ENCODE measurements at regions not wholly inside any gene's neighbourhood (a gene's known extent, or its start where the extent isn't known, plus 50 kb on each side); places are given as distances from the start of the nearest gene placed in this dataset.
"Not testable (repeated sequence)": the region's sequence is repeated elsewhere in the genome, so short reads cannot be mapped to it uniquely, and the experiment has no call there.

GRCh38 chr4:178010596-178010995 lies 568.4 kb upstream of the AGA start:
- no peaks in the 10 kb centered on the region for H3K36me3 ChIP-seq (ENCODE audit: insufficient read depth, low read length)
- no peak overlapping the region for H3K4me2 ChIP-seq (ENCODE audit: insufficient read depth, low read length)
- no peak overlapping the region for H3K27ac ChIP-seq (ENCODE audit: low read length)
- no peaks in the 10 kb centered on the region for H3K27me3 ChIP-seq (ENCODE audit: insufficient read depth, low read length, poor library complexity)
- ATAC-seq (ENCODE audit: insufficient read depth, low read depth) (no peak), DNase-seq (no peak)
- no peak overlapping the region for H3K4me3 ChIP-seq (ENCODE audit: low read depth in 1 of 2, low read length in 2 of 2)
- no peak overlapping the region for H3K9ac ChIP-seq (ENCODE audit: low read depth, low read length)
- no peaks in the 10 kb centered on the region for H4K20me1 ChIP-seq (ENCODE audit: insufficient read depth, low read length)
- no peaks in the 10 kb centered on the region for H3K79me2 ChIP-seq (ENCODE audit: insufficient read depth, low read length)
- H3K9me3 ChIP-seq (ENCODE audit: insufficient read depth, low read length, severe bottlenecking) = no peaks in the 10 kb centered on the region
- TF ChIP-seq EZH2 (IDR thresholded peaks at IDR 0.05; ENCODE audit: borderline replicate concordance, low read depth, low read length, severe bottlenecking) = no peak
- TF ChIP-seq CTCF (IDR thresholded peaks at IDR 0.05; ENCODE audit: borderline replicate concordance, extremely low read depth, low read length, poor library complexity, severe bottlenecking) = no peak
- no peak overlapping the region for H2AFZ ChIP-seq (ENCODE audit: low read depth, low read length)
- no peaks in the 10 kb centered on the region for H3K4me1 ChIP-seq (ENCODE audit: insufficient read depth, low read length)

GRCh38 chr4:178015046-178015445 lies 572.8 kb upstream of the AGA start:
- H3K27me3 ChIP-seq (ENCODE audit: insufficient read depth, low read length, poor library complexity); H3K27ac ChIP-seq (ENCODE audit: low read length); H3K4me2 ChIP-seq (ENCODE audit: insufficient read depth, low read length); ATAC-seq (ENCODE audit: insufficient read depth, low read depth); H2AFZ ChIP-seq (ENCODE audit: low read depth, low read length); H3K36me3 ChIP-seq (ENCODE audit: insufficient read depth, low read length); H3K9ac ChIP-seq (ENCODE audit: low read depth, low read length); H3K4me3 ChIP-seq (ENCODE audit: low read depth in 1 of 2, low read length in 2 of 2); H3K4me1 ChIP-seq (ENCODE audit: insufficient read depth, low read length); DNase-seq; H3K9me3 ChIP-seq (ENCODE audit: insufficient read depth, low read length, severe bottlenecking); H4K20me1 ChIP-seq (ENCODE audit: insufficient read depth, low read length); H3K79me2 ChIP-seq (ENCODE audit: insufficient read depth, low read length): not testable (repeated sequence)

GRCh38 chr4:178026999-178027398 lies 584.8 kb upstream of the AGA start:
- Histone ChIP-seq H3K79me2 (ENCODE audit: insufficient read depth, low read length) (no peaks in the 10 kb centered on the region), H4K20me1 (ENCODE audit: insufficient read depth, low read length) (no peaks in the 10 kb centered on the region), H3K36me3 (ENCODE audit: insufficient read depth, low read length) (no peaks in the 10 kb centered on the region), H3K9me3 (ENCODE audit: insufficient read depth, low read length, severe bottlenecking) (no peaks in the 10 kb centered on the region), H3K9ac (ENCODE audit: low read depth, low read length) (no peak overlapping the region), H3K27me3 (ENCODE audit: insufficient read depth, low read length, poor library complexity) (no peaks in the 10 kb centered on the region), H3K4me2 (ENCODE audit: insufficient read depth, low read length) (no peak overlapping the region), H3K27ac (ENCODE audit: low read length) (no peak overlapping the region), H3K4me3 (ENCODE audit: low read depth in 1 of 2, low read length in 2 of 2) (no peak overlapping the region), H2AFZ (ENCODE audit: low read depth, low read length) (no peak overlapping the region), H3K4me1 (ENCODE audit: insufficient read depth, low read length) (no peaks in the 10 kb centered on the region)
- TF ChIP-seq CTCF (IDR thresholded peaks at IDR 0.05; ENCODE audit: borderline replicate concordance, extremely low read depth, low read length, poor library complexity, severe bottlenecking) (no peak), EZH2 (IDR thresholded peaks at IDR 0.05; ENCODE audit: borderline replicate concordance, low read depth, low read length, severe bottlenecking) (no peak)
- ATAC-seq (ENCODE audit: insufficient read depth, low read depth) (no peak), DNase-seq (no peak)

- Histone ChIP-seq H3K27ac (ENCODE audit: low read length) (no peak overlapping the region), H3K4me1 (ENCODE audit: insufficient read depth, low read length) (no peaks in the 10 kb centered on the region), H3K9me3 (ENCODE audit: insufficient read depth, low read length, severe bottlenecking) (no peaks in the 10 kb centered on the region), H3K9ac (ENCODE audit: low read depth, low read length) (no peak overlapping the region), H4K20me1 (ENCODE audit: insufficient read depth, low read length) (no peaks in the 10 kb centered on the region), H2AFZ (ENCODE audit: low read depth, low read length) (no peak overlapping the region), H3K27me3 (ENCODE audit: insufficient read depth, low read length, poor library complexity) (no peaks in the 10 kb centered on the region), H3K79me2 (ENCODE audit: insufficient read depth, low read length) (no peaks in the 10 kb centered on the region), H3K4me3 (ENCODE audit: low read depth in 1 of 2, low read length in 2 of 2) (no peak overlapping the region), H3K4me2 (ENCODE audit: insufficient read depth, low read length) (no peak overlapping the region), H3K36me3 (ENCODE audit: insufficient read depth, low read length) (no peaks in the 10 kb centered on the region)
- no peak for TF ChIP-seq EZH2 (IDR thresholded peaks at IDR 0.05; ENCODE audit: borderline replicate concordance, low read depth, low read length, severe bottlenecking)
- TF ChIP-seq CTCF (IDR thresholded peaks at IDR 0.05; ENCODE audit: borderline replicate concordance, extremely low read depth, low read length, poor library complexity, severe bottlenecking) = no peak
- no peak for DNase-seq
- no peak for ATAC-seq (ENCODE audit: insufficient read depth, low read depth)
These were observed 585.6 kb upstream of the AGA start for GRCh38 chr4:178027796-178028195.
